ENCODE measurements at regions not wholly inside any gene's neighbourhood (a gene's known extent, or its start where the extent isn't known, plus 50 kb on each side); places are given as distances from the start of the nearest gene placed in this dataset.

- TF ChIP-seq POLR2A (IDR thresholded peaks at IDR 0.05) (no peak), CTCF (IDR thresholded peaks at IDR 0.05) (no peak)
Observed at GRCh38 chr1:239979456-239979855, 112.2 kb upstream of the FMN2 start.
